EH (cell line): ENCODE measurements at regions not wholly inside any gene's neighbourhood (a gene's known extent, or its start where the extent isn't known, plus 50 kb on each side); places are given as distances from the start of the nearest gene placed in this dataset.
"Not testable (repeated sequence)": the region's sequence is repeated elsewhere in the genome, so short reads cannot be mapped to it uniquely, and the experiment has no call there.

Experiments
- DNase-seq: peaks from one replicate; pipeline ENCODE4 v3.0.0-alpha.2; 2015; ENCODE audit warnings: low read depth

- peak; percentile 7 for DNase-seq
Observed at GRCh38 chr5:106121972-106122605, 1548.6 kb downstream of the EFNA5 start.

- DNase-seq, result no peak
Observed at GRCh38 chr5:106116682-106117081, 1554.1 kb downstream of the EFNA5 start.

- no peak for DNase-seq
Observed at GRCh38 chr5:106113922-106114321, 1556.8 kb downstream of the EFNA5 start.

- no peak for DNase-seq
Observed at GRCh38 chr5:106106384-106106783, 1564.4 kb downstream of the EFNA5 start.

GRCh38 chr5:106097340-106097739 lies 1573.4 kb downstream of the EFNA5 start:
- no peak for DNase-seq

- no peak for DNase-seq
Observed at GRCh38 chr5:106094839-106095238, 1575.9 kb downstream of the EFNA5 start.

GRCh38 chr5:106094204-106094607 lies 1576.5 kb downstream of the EFNA5 start:
- no peak for DNase-seq

GRCh38 chr5:106093134-106093533 lies 1577.6 kb downstream of the EFNA5 start:
- DNase-seq, result no peak

GRCh38 chr5:106092455-106092854 lies 1578.3 kb downstream of the EFNA5 start:
- DNase-seq, result no peak

GRCh38 chr5:106089073-106089472 lies 1581.7 kb downstream of the EFNA5 start:
- no peak for DNase-seq

GRCh38 chr5:106088462-106088861 lies 1582.3 kb downstream of the EFNA5 start:
- DNase-seq, result no peak

GRCh38 chr5:106086352-106086751 lies 1584.4 kb downstream of the EFNA5 start:
- no peak for DNase-seq

- DNase-seq, result no peak
Observed at GRCh38 chr5:106085556-106085955, 1585.2 kb downstream of the EFNA5 start.

- no peak for DNase-seq
Observed at GRCh38 chr5:106085136-106085535, 1585.6 kb downstream of the EFNA5 start.

- no peak for DNase-seq
Observed at GRCh38 chr5:106080535-106080934, 1590.2 kb downstream of the EFNA5 start.

- DNase-seq, result no peak
Observed at GRCh38 chr5:106076655-106077054, 1594.1 kb downstream of the EFNA5 start.

GRCh38 chr5:106072208-106072607 lies 1598.5 kb downstream of the EFNA5 start:
- no peak for DNase-seq

GRCh38 chr5:106047341-106047740 lies 1623.4 kb downstream of the EFNA5 start:
- DNase-seq, result no peak

- not testable (repeated sequence) for DNase-seq
Observed at GRCh38 chr5:106032069-106032468, 1638.7 kb downstream of the EFNA5 start.

GRCh38 chr5:106028314-106028713 lies 1642.4 kb downstream of the EFNA5 start:
- DNase-seq, result no peak

GRCh38 chr5:106020894-106021293 lies 1649.8 kb downstream of the EFNA5 start:
- no peak for DNase-seq

- DNase-seq, result no peak
Observed at GRCh38 chr5:106019261-106019660, 1651.5 kb downstream of the EFNA5 start.

- no peak for DNase-seq
Observed at GRCh38 chr5:106017243-106017857, 1653.4 kb downstream of the EFNA5 start.

- DNase-seq, result no peak
Observed at GRCh38 chr5:106014262-106014661, 1656.5 kb downstream of the EFNA5 start.
